Activated T-helper 1 cell treated with Interleukin-2 at 50 U/mL for 16 hours (primary cell): ENCODE measurements at regions not wholly inside any gene's neighbourhood (a gene's known extent, or its start where the extent isn't known, plus 50 kb on each side); places are given as distances from the start of the nearest gene placed in this dataset.
"Not testable (repeated sequence)": the region's sequence is repeated elsewhere in the genome, so short reads cannot be mapped to it uniquely, and the experiment has no call there.

Experiments used
- DNase-seq: peaks from one replicate; pipeline ENCODE4 v3.0.0-alpha.2; 2020; ENCODE audit warnings: low read depth

GRCh38 chr16:29234536-29235275, 171.8 kb downstream of the NPIPB11 start:
- not testable (repeated sequence) for DNase-seq

- DNase-seq = not testable (repeated sequence)
Measured at GRCh38 chr16:29233705-29234404, 172.7 kb downstream of the NPIPB11 start.

GRCh38 chr16:29232811-29233704, 173.5 kb downstream of the NPIPB11 start:
- no peak for DNase-seq

- DNase-seq = not testable (repeated sequence)
Measured at GRCh38 chr16:29232160-29232705, 174.3 kb downstream of the NPIPB11 start.

- no peak for DNase-seq
Measured at GRCh38 chr16:29231244-29231643, 175.3 kb downstream of the NPIPB11 start.

- DNase-seq = no peak
Measured at GRCh38 chr16:29230671-29231096, 175.8 kb downstream of the NPIPB11 start.

GRCh38 chr16:29230006-29230668, 176.4 kb downstream of the NPIPB11 start:
- DNase-seq = not testable (repeated sequence)

GRCh38 chr16:29229616-29230005, 176.9 kb downstream of the NPIPB11 start:
- not testable (repeated sequence) for DNase-seq

- DNase-seq = not testable (repeated sequence)
Measured at GRCh38 chr16:29228664-29229611, 177.6 kb downstream of the NPIPB11 start.

GRCh38 chr16:29227751-29228663, 178.5 kb downstream of the NPIPB11 start:
- DNase-seq = not testable (repeated sequence)

GRCh38 chr16:29226782-29227181, 179.7 kb downstream of the NPIPB11 start:
- no peak for DNase-seq

- not testable (repeated sequence) for DNase-seq
Measured at GRCh38 chr16:29224675-29225074, 181.8 kb downstream of the NPIPB11 start.

GRCh38 chr16:29222615-29223014, 183.9 kb downstream of the NPIPB11 start:
- DNase-seq = not testable (repeated sequence)

GRCh38 chr16:29222008-29222407, 184.5 kb downstream of the NPIPB11 start:
- DNase-seq = not testable (repeated sequence)

- DNase-seq = not testable (repeated sequence)
Measured at GRCh38 chr16:29221281-29221955, 185.1 kb downstream of the NPIPB11 start.

GRCh38 chr16:29220647-29221191, 185.8 kb downstream of the NPIPB11 start:
- not testable (repeated sequence) for DNase-seq

GRCh38 chr16:29219966-29220646, 186.4 kb downstream of the NPIPB11 start:
- not testable (repeated sequence) for DNase-seq

- DNase-seq = not testable (repeated sequence)
Measured at GRCh38 chr16:29219562-29219961, 186.9 kb downstream of the NPIPB11 start.
